KMS-11 (cell line): ENCODE measurements at regions not wholly inside any gene's neighbourhood (a gene's known extent, or its start where the extent isn't known, plus 50 kb on each side); places are given as distances from the start of the nearest gene placed in this dataset.

ENCODE experiments used
- H2AFZ ChIP-seq: fragments of 200-600 bp; sonication (generic); 2 replicates; pipeline ENCODE4 v1.6.1; 2016; ENCODE audit warnings: antibody characterized with exemption, mixed run types, low read depth
- H3K27ac ChIP-seq: fragments of 200-600 bp; sonication (generic); 2 replicates; pipeline ENCODE4 v1.6.1; 2016; ENCODE audit warnings: mild to moderate bottlenecking, mixed run types
- H3K27me3 ChIP-seq: fragments of 200-600 bp; sonication (generic); 2 replicates; pipeline ENCODE4 v1.6.1; 2017; ENCODE audit warnings: mild to moderate bottlenecking, low read depth, mixed run types, moderate library complexity; ENCODE audit not compliant: insufficient read depth
- H3K36me3 ChIP-seq: fragments of 200-600 bp; sonication (generic); 2 replicates; pipeline ENCODE4 v1.6.1; 2017; ENCODE audit warnings: mild to moderate bottlenecking, mixed run types; ENCODE audit not compliant: insufficient read depth
- H3K4me1 ChIP-seq: fragments of 200-600 bp; sonication (generic); 2 replicates; pipeline ENCODE4 v1.6.1; 2016; ENCODE audit warnings: mild to moderate bottlenecking, low read depth, mixed run types; ENCODE audit not compliant: poor library complexity, severe bottlenecking
- H3K4me2 ChIP-seq: fragments of 200-600 bp; sonication (generic); 2 replicates; pipeline ENCODE4 v1.7.0; 2016; ENCODE audit warnings: mild to moderate bottlenecking, mixed run types
- H3K4me3 ChIP-seq: fragments of 200-600 bp; sonication (generic); IDR thresholded peaks from 2 replicates; pipeline ENCODE4 v1.6.1; 2017; ENCODE audit warnings: low read depth, low read length, mixed read lengths; ENCODE audit not compliant: insufficient read depth
- H3K79me2 ChIP-seq: fragments of 200-600 bp; sonication (generic); 2 replicates; pipeline ENCODE4 v1.6.1; 2016; ENCODE audit warnings: low read depth, mixed run types; ENCODE audit not compliant: insufficient read depth
- H3K9ac ChIP-seq: fragments of 200-600 bp; sonication (generic); 2 replicates; pipeline ENCODE4 v1.6.1; 2016; ENCODE audit warnings: mild to moderate bottlenecking, mixed run types
- H4K20me1 ChIP-seq: fragments of 200-600 bp; sonication (generic); 2 replicates; pipeline ENCODE4 v1.6.1; 2016; ENCODE audit warnings: mild to moderate bottlenecking, mixed run types; ENCODE audit not compliant: insufficient read depth
- TF ChIP-seq, protein P1 (sequence below): fragments of 200-600 bp; sonication (generic); conservative IDR thresholded peaks from 2 replicates; pipeline ENCODE4 v1.6.1; 2017; ENCODE audit warnings: low read depth, mild to moderate bottlenecking, antibody characterized with exemption, low read length, moderate library complexity, mixed read lengths

- H3K79me2 ChIP-seq, result no peaks in the 10 kb centered on the region
- H2AFZ ChIP-seq, result no peak overlapping the region
- no peaks in the 10 kb centered on the region for H3K36me3 ChIP-seq
- H3K27me3 ChIP-seq, result no peaks in the 10 kb centered on the region
- no peak overlapping the region for H3K4me3 ChIP-seq
- H4K20me1 ChIP-seq, result no peaks in the 10 kb centered on the region
- TF ChIP-seq, protein P1, sequence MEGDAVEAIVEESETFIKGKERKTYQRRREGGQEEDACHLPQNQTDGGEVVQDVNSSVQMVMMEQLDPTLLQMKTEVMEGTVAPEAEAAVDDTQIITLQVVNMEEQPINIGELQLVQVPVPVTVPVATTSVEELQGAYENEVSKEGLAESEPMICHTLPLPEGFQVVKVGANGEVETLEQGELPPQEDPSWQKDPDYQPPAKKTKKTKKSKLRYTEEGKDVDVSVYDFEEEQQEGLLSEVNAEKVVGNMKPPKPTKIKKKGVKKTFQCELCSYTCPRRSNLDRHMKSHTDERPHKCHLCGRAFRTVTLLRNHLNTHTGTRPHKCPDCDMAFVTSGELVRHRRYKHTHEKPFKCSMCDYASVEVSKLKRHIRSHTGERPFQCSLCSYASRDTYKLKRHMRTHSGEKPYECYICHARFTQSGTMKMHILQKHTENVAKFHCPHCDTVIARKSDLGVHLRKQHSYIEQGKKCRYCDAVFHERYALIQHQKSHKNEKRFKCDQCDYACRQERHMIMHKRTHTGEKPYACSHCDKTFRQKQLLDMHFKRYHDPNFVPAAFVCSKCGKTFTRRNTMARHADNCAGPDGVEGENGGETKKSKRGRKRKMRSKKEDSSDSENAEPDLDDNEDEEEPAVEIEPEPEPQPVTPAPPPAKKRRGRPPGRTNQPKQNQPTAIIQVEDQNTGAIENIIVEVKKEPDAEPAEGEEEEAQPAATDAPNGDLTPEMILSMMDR, result no peak
- H3K4me2 ChIP-seq, result no peak overlapping the region
- H3K9ac ChIP-seq, result no peak overlapping the region
- H3K4me1 ChIP-seq, result no peaks in the 10 kb centered on the region
- H3K27ac ChIP-seq, result no peak overlapping the region
These were observed 92.7 kb upstream of the PGRMC2 start for GRCh38 chr4:128380306-128380705.

GRCh38 chr4:128379860-128380259 is 92.2 kb upstream of the PGRMC2 start:
- Histone ChIP-seq H3K4me2 (no peak overlapping the region), H2AFZ (no peak overlapping the region), H3K9ac (no peak overlapping the region), H3K36me3 (no peaks in the 10 kb centered on the region), H3K4me1 (no peaks in the 10 kb centered on the region), H3K27me3 (no peaks in the 10 kb centered on the region), H3K79me2 (no peaks in the 10 kb centered on the region), H4K20me1 (no peaks in the 10 kb centered on the region), H3K27ac (no peak overlapping the region), H3K4me3 (no peak overlapping the region)
- TF ChIP-seq, protein P1, result peak; percentile 79

DNA sequence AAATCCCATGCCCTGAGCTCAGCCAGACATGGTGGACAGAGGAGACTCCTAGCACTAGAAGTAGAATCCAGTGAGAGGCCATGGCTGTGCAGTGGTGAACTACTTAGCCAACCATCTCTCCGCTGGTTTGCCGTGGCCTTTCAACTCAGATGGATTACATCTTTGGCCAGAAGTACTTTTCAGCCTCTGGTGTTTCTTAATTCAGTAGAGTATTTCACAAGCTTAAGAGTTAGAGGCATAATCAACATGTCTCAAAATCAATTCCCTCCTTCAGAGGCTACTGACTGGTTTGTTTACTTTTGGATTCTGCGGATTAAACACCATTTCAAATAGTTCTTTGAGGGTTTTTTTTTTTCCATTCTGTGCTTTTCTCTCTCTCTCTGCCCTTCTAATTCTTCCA is 91.1 kb upstream of the PGRMC2 start:
- H3K27ac ChIP-seq, result no peak overlapping the region
- no peak overlapping the region for H3K9ac ChIP-seq
- no peak overlapping the region for H3K4me3 ChIP-seq
- no peaks in the 10 kb centered on the region for H3K36me3 ChIP-seq
- no peak overlapping the region for H2AFZ ChIP-seq
- H3K79me2 ChIP-seq, result no peaks in the 10 kb centered on the region
- H3K27me3 ChIP-seq, result no peaks in the 10 kb centered on the region
- H4K20me1 ChIP-seq, result no peaks in the 10 kb centered on the region
- TF ChIP-seq, protein P1, result no peak
- H3K4me2 ChIP-seq, result no peak overlapping the region
- H3K4me1 ChIP-seq, result no peaks in the 10 kb centered on the region

DNA sequence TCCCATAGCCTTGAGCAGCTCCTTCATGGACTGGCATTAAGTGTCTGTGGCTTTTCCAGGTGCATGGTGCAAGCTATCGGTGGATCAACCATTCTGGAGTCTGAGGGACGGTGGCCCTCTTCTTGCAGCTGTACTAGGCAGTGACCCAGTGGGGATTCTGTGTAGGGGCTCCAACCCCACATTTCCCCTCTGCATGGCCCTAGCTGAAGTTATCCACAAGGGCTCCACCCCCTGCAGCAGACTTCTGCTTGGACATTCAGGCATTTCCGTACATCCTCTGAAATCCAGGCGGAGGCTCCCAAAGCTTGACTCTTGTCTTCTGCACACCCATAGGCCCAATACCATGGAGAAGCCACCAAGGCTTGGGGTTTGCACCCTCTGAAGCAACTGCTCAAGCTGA is 89.3 kb upstream of the PGRMC2 start:
- no peak overlapping the region for H3K4me2 ChIP-seq
- H2AFZ ChIP-seq, result no peak overlapping the region
- H3K4me1 ChIP-seq, result no peaks in the 10 kb centered on the region
- H4K20me1 ChIP-seq, result no peaks in the 10 kb centered on the region
- no peak overlapping the region for H3K4me3 ChIP-seq
- H3K27me3 ChIP-seq, result no peaks in the 10 kb centered on the region
- no peak overlapping the region for H3K9ac ChIP-seq
- TF ChIP-seq, protein P1, result no peak
- H3K27ac ChIP-seq, result no peak overlapping the region
- H3K36me3 ChIP-seq, result no peaks in the 10 kb centered on the region
- no peaks in the 10 kb centered on the region for H3K79me2 ChIP-seq
